Ectodermal cell (in vitro differentiated cells): ENCODE measurements at regions not wholly inside any gene's neighbourhood (a gene's known extent, or its start where the extent isn't known, plus 50 kb on each side); places are given as distances from the start of the nearest gene placed in this dataset.
"Not testable (repeated sequence)": the region's sequence is repeated elsewhere in the genome, so short reads cannot be mapped to it uniquely, and the experiment has no call there.

Experiments used
- H3K27ac ChIP-seq: 2 replicates; pipeline ENCODE4 v1.7.0; 2013; ENCODE audit warnings: mild to moderate bottlenecking, low read depth, low read length; ENCODE audit not compliant: insufficient read depth, poor library complexity, severe bottlenecking
- H3K27me3 ChIP-seq: 2 replicates; pipeline ENCODE4 v1.7.0; 2013; ENCODE audit warnings: mild to moderate bottlenecking, low read length; ENCODE audit not compliant: insufficient read depth, control insufficient read depth, poor library complexity, severe bottlenecking
- H3K36me3 ChIP-seq: one replicate; pipeline ENCODE4 v1.7.0; 2013; ENCODE audit warnings: low read length; ENCODE audit not compliant: control insufficient read depth, insufficient read depth
- H3K4me1 ChIP-seq: one replicate; pipeline ENCODE4 v1.7.0; 2013; ENCODE audit warnings: low read length; ENCODE audit not compliant: control insufficient read depth, insufficient read depth
- H3K4me3 ChIP-seq: 2 replicates; pipeline ENCODE4 v1.7.0; 2013; ENCODE audit warnings: low read depth, low read length, control low read depth; ENCODE audit not compliant: insufficient read depth
- H3K9me3 ChIP-seq: 2 replicates; pipeline ENCODE4 v1.7.0; 2013; ENCODE audit warnings: mild to moderate bottlenecking, low read length, moderate library complexity; ENCODE audit not compliant: control insufficient read depth
- WGBS, 2 experiments: methylation state at CpG; one replicate each; pipeline ENCODE4 v1.1.7; 2013; ENCODE audit warnings: missing lambda C conversion rate in 2 of 2; 5-methylcytosine and 5-hydroxymethylcytosine counted together

- Histone ChIP-seq H3K27ac (no peak overlapping the region), H3K9me3 (no peaks in the 10 kb centered on the region), H3K4me3 (no peak overlapping the region), H3K4me1 (no peaks in the 10 kb centered on the region), H3K36me3 (no peaks in the 10 kb centered on the region), H3K27me3 (no peaks in the 10 kb centered on the region)
- 92 to 93% methylated on average over 4 of the region's 4 CpGs for WGBS, 2 experiments
Observed at GRCh38 chr2:52064234-52064633, 1032.3 kb upstream of the NRXN1 start.

DNA sequence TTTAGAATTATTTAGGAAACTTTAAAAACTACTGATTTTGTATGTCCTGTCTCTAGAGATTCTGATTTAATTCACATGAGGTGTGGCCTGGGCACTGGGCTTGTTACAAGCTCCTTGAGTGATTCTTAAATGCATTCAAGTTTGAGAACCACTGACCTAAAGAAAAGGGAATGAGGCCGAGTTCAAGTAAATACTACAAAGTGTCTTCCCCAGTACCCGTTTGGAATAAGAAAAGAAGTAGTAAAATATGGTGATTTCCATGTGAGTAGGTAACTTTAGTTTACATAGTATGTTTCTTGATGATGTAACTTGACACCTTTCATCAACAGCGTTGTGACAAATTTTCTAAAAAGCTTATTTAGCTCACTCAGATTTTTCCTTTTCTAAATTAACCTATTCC lies 1022.9 kb upstream of the NRXN1 start:
- no peaks in the 10 kb centered on the region for H3K27me3 ChIP-seq
- 43 to 52% methylated on average over 2 to 3 of the region's 3 CpGs for WGBS, 2 experiments

DNA sequence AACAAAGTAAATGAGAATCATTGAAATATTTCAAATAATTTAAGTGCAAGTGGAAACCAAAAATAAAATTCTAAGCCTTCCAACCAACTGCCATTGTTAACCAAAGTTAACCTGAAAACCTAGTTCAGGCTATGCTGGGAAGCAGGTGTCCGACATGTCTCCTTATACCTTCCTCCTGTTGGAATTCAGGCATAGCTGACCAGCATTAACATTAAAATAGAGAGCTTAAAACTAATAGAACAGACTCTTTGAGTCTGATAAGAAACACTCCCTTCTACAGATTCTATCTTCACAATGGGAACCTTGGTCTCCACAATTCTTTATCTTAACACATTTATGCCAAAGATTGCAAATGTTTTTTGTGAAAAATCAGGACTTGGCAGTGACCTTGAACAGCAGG lies 1004.9 kb upstream of the NRXN1 start:
- Histone ChIP-seq H3K4me3 (no peak overlapping the region), H3K4me1 (no peaks in the 10 kb centered on the region), H3K27me3 (no peaks in the 10 kb centered on the region), H3K27ac (no peak overlapping the region), H3K36me3 (no peaks in the 10 kb centered on the region), H3K9me3 (no peaks in the 10 kb centered on the region)
- 86 to 97% methylated on average over 1 of the region's 1 CpG for WGBS, 2 experiments

More for the DNA sequence above, 1022.9 kb upstream of the NRXN1 start:
- Histone ChIP-seq H3K4me3 (no peak overlapping the region), H3K27ac (no peak overlapping the region), H3K36me3 (no peaks in the 10 kb centered on the region), H3K4me1 (no peaks in the 10 kb centered on the region), H3K9me3 (no peaks in the 10 kb centered on the region)

GRCh38 chr2:52036024-52036423 lies 1004.1 kb upstream of the NRXN1 start:
- Histone ChIP-seq H3K27me3 (no peaks in the 10 kb centered on the region), H3K4me3 (no peak overlapping the region), H3K27ac (no peak overlapping the region), H3K36me3 (no peaks in the 10 kb centered on the region), H3K4me1 (no peaks in the 10 kb centered on the region), H3K9me3 (no peaks in the 10 kb centered on the region)
- WGBS, 2 experiments = 83 to 100% methylated on average over 1 of the region's 1 CpG

DNA sequence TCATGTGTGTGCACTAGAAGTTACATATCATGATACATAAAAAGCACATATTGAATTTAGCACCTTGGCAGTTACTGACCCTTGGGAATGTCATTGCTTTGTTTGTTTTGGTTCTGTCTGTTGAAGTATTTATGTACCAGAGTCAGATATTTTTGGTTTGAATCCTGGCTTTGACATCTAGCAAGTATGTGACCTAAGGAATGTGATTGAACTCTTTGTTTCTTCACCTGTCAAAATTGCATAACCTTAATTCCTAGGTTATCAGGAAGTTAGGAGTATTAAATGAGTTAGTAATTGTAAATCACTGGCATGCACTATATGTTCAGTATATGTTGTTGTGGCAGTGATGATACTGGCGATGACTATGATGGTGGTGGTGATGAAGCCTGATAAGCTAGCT lies 1003.5 kb upstream of the NRXN1 start:
- Histone ChIP-seq H3K4me1 (no peaks in the 10 kb centered on the region), H3K27me3 (no peaks in the 10 kb centered on the region), H3K4me3 (no peak overlapping the region), H3K27ac (no peak overlapping the region), H3K36me3 (no peaks in the 10 kb centered on the region), H3K9me3 (no peaks in the 10 kb centered on the region)
- WGBS, 2 experiments = 100% methylated on average over 1 of the region's 1 CpG

- WGBS, 2 experiments = 50 to 74% methylated on average over 2 of the region's 2 CpGs
- H3K27me3 ChIP-seq = no peaks in the 10 kb centered on the region
- no peak overlapping the region for H3K4me3 ChIP-seq
- no peak overlapping the region for H3K27ac ChIP-seq
- no peaks in the 10 kb centered on the region for H3K4me1 ChIP-seq
- H3K36me3 ChIP-seq = no peaks in the 10 kb centered on the region
- H3K9me3 ChIP-seq = no peaks in the 10 kb centered on the region
Observed at GRCh38 chr2:52034706-52035105, 1002.8 kb upstream of the NRXN1 start.

GRCh38 chr2:52022006-52022405 lies 990.1 kb upstream of the NRXN1 start:
- Histone ChIP-seq H3K27ac (no peak overlapping the region), H3K4me1 (no peaks in the 10 kb centered on the region), H3K9me3 (no peaks in the 10 kb centered on the region), H3K4me3 (no peak overlapping the region), H3K27me3 (no peaks in the 10 kb centered on the region), H3K36me3 (no peaks in the 10 kb centered on the region)
- 87 to 91% methylated on average over 2 of the region's 3 CpGs for WGBS, 2 experiments

GRCh38 chr2:52017646-52018235 lies 985.8 kb upstream of the NRXN1 start:
- no peaks in the 10 kb centered on the region for H3K9me3 ChIP-seq
- no peaks in the 10 kb centered on the region for H3K4me1 ChIP-seq
- no peaks in the 10 kb centered on the region for H3K27me3 ChIP-seq
- H3K4me3 ChIP-seq = no peak overlapping the region
- H3K27ac ChIP-seq = no peak overlapping the region
- whole genome bisulfite sequencing, 2 experiments = 90 to 94% methylated on average over 7 of the region's 7 CpGs
- no peaks in the 10 kb centered on the region for H3K36me3 ChIP-seq

- H3K27me3 ChIP-seq, H3K4me3 ChIP-seq, H3K9me3 ChIP-seq, H3K27ac ChIP-seq, H3K36me3 ChIP-seq, H3K4me1 ChIP-seq: not testable (repeated sequence)
- WGBS, 2 experiments = 95 to 97% methylated on average over 32 of the region's 32 CpGs
Observed at GRCh38 chr2:52006821-52007366, 975.0 kb upstream of the NRXN1 start.

- 88 to 94% methylated on average over 1 of the region's 2 CpGs for whole genome bisulfite sequencing, 2 experiments
- H3K27me3 ChIP-seq = no peaks in the 10 kb centered on the region
- H3K4me3 ChIP-seq = no peak overlapping the region
- H3K9me3 ChIP-seq = no peaks in the 10 kb centered on the region
- H3K4me1 ChIP-seq = no peaks in the 10 kb centered on the region
- H3K36me3 ChIP-seq = no peaks in the 10 kb centered on the region
- H3K27ac ChIP-seq = no peak overlapping the region
Observed at GRCh38 chr2:52000151-52000855, 968.4 kb upstream of the NRXN1 start.
